Astrocyte (in vitro differentiated cells and primary cell): ENCODE measurements at regions not wholly inside any gene's neighbourhood (a gene's known extent, or its start where the extent isn't known, plus 50 kb on each side); places are given as distances from the start of the nearest gene placed in this dataset.
A peak's percentile ranks its signal among the peaks of the same experiment; 100 is the strongest.

Experiments used
- DNase-seq: peaks from one replicate; pipeline ENCODE4 v3.0.0-alpha.2; 2010; ENCODE audit warnings: low read depth
- FAIRE-seq: peaks from 2 replicates; lab custom pipeline; 2011; peaks lifted over from hg19 to GRCh38; lab: Jason Lieb, UNC
- H2AFZ ChIP-seq: 2 replicates; pipeline ENCODE4 v1.6.0; 2012; ENCODE audit warnings: low read depth, low read length, inconsistent platforms
- H3K27ac ChIP-seq: 2 replicates; pipeline ENCODE4 v1.5.1; 2011; ENCODE audit warnings: low read depth, low read length, inconsistent platforms
- H3K27me3 ChIP-seq: 2 replicates; pipeline ENCODE4 v1.6.0; 2011; ENCODE audit warnings: low read length, inconsistent platforms; ENCODE audit not compliant: insufficient read depth
- H3K36me3 ChIP-seq: 2 replicates; pipeline ENCODE4 v1.5.1; 2011; ENCODE audit warnings: low read length, inconsistent platforms; ENCODE audit not compliant: insufficient read depth
- H3K4me1 ChIP-seq: 2 replicates; pipeline ENCODE4 v1.5.1; 2011; ENCODE audit warnings: low read length, inconsistent platforms; ENCODE audit not compliant: insufficient read depth
- H3K4me2 ChIP-seq: 2 replicates; pipeline ENCODE4 v1.6.0; 2012; ENCODE audit warnings: low read length, inconsistent platforms
- H3K4me3 ChIP-seq: 2 replicates; pipeline ENCODE4 v1.5.1; 2011; ENCODE audit warnings: low read depth, mild to moderate bottlenecking, low read length, inconsistent platforms; ENCODE audit not compliant: insufficient read depth
- H3K79me2 ChIP-seq: 2 replicates; pipeline ENCODE4 v1.6.0; 2012; ENCODE audit warnings: mild to moderate bottlenecking, low read length, inconsistent platforms; ENCODE audit not compliant: insufficient read depth
- H3K9ac ChIP-seq: 2 replicates; pipeline ENCODE4 v1.6.0; 2012; ENCODE audit warnings: mild to moderate bottlenecking, low read length, inconsistent platforms
- H3K9me3 ChIP-seq: 2 replicates; pipeline ENCODE4 v1.5.1; 2012; ENCODE audit warnings: low read depth, mild to moderate bottlenecking, low read length, inconsistent platforms; ENCODE audit not compliant: insufficient read depth
- H4K20me1 ChIP-seq: 2 replicates; pipeline ENCODE4 v1.6.0; 2012; ENCODE audit warnings: low read length, inconsistent platforms; ENCODE audit not compliant: insufficient read depth
- H3K27ac Mint-ChIP-seq: one replicate; pipeline ENCODE4 v1.8.0; 2021; ENCODE audit warnings: mild to moderate bottlenecking, mixed read lengths; ENCODE audit not compliant: unreplicated experiment
- H3K27me3 Mint-ChIP-seq: one replicate; pipeline ENCODE4 v1.8.0; 2021; ENCODE audit warnings: low read depth, mixed read lengths; ENCODE audit not compliant: unreplicated experiment
- H3K36me3 Mint-ChIP-seq: one replicate; pipeline ENCODE4 v1.8.0; 2021; ENCODE audit warnings: low read depth, mixed read lengths; ENCODE audit not compliant: unreplicated experiment
- H3K4me1 Mint-ChIP-seq: one replicate; pipeline ENCODE4 v1.8.0; 2021; ENCODE audit warnings: low read depth, mixed read lengths; ENCODE audit not compliant: unreplicated experiment
- H3K4me3 Mint-ChIP-seq: one replicate; pipeline ENCODE4 v1.8.0; 2021; ENCODE audit warnings: mild to moderate bottlenecking, moderate library complexity, mixed read lengths; ENCODE audit not compliant: unreplicated experiment
- H3K9me3 Mint-ChIP-seq: one replicate; pipeline ENCODE4 v1.8.0; 2021; ENCODE audit warnings: mild to moderate bottlenecking, mixed read lengths; ENCODE audit not compliant: unreplicated experiment
- EZH2 ChIP-seq: IDR thresholded peaks from 2 replicates; pipeline ENCODE4 v1.6.1; 2012; ENCODE audit warnings: mild to moderate bottlenecking, low read length, inconsistent platforms; ENCODE audit not compliant: insufficient read depth
- TF ChIP-seq, protein P1 (sequence below): IDR thresholded peaks from 2 replicates; pipeline ENCODE4 v1.5.1; 2011; ENCODE audit warnings: low read depth, mild to moderate bottlenecking, inconsistent platforms, low read length, moderate library complexity; ENCODE audit not compliant: insufficient read depth

DNA sequence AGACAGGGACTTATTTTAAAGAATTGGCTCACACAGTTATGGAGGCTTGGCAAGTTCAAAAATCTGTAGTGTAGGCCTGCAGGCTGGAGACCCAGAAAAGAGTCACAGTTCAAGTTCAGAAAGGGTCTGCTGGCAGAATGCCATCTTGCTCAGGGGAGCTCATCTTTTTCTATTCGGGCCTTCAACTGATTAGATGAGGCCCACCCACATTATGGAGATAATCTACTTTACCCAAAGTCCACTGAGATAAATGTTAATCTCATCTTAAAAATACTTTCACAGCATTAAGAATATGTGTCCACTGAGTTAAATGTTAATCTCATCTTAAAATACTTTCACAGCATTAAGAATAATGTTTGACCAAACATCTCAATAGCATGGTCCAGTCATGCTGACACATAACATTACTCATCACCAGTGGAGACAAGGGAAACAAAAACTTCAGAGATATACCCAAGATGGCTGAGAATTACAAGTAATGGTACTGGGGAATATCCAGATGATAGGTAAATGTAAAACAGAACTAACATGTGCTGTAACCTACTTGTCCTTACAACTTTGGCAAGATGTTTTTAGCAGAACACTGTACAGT, 74.3 kb upstream of the STAC start:
- H3K4me1 Mint-ChIP-seq = no peaks in the 10 kb centered on the region
- H3K36me3 ChIP-seq = no peaks in the 10 kb centered on the region
- no peaks in the 10 kb centered on the region for H3K27me3 ChIP-seq
- H3K27me3 Mint-ChIP-seq = no peaks in the 10 kb centered on the region
- H3K4me3 ChIP-seq = no peak overlapping the region
- H3K4me3 Mint-ChIP-seq = no peak overlapping the region
- H4K20me1 ChIP-seq = no peaks in the 10 kb centered on the region
- H3K79me2 ChIP-seq = no peaks in the 10 kb centered on the region
- no peak overlapping the region for H3K27ac ChIP-seq
- H3K9ac ChIP-seq = no peak overlapping the region
- H3K9me3 ChIP-seq = no peaks in the 10 kb centered on the region
- no peak overlapping the region for H2AFZ ChIP-seq
- no peaks in the 10 kb centered on the region for H3K36me3 Mint-ChIP-seq
- H3K4me2 ChIP-seq = no peak overlapping the region
- peak; percentile 47 for FAIRE-seq
- H3K27ac Mint-ChIP-seq = no peak overlapping the region
- DNase-seq = peak; percentile 19
- no peak for TF ChIP-seq EZH2
- TF ChIP-seq, protein P1, sequence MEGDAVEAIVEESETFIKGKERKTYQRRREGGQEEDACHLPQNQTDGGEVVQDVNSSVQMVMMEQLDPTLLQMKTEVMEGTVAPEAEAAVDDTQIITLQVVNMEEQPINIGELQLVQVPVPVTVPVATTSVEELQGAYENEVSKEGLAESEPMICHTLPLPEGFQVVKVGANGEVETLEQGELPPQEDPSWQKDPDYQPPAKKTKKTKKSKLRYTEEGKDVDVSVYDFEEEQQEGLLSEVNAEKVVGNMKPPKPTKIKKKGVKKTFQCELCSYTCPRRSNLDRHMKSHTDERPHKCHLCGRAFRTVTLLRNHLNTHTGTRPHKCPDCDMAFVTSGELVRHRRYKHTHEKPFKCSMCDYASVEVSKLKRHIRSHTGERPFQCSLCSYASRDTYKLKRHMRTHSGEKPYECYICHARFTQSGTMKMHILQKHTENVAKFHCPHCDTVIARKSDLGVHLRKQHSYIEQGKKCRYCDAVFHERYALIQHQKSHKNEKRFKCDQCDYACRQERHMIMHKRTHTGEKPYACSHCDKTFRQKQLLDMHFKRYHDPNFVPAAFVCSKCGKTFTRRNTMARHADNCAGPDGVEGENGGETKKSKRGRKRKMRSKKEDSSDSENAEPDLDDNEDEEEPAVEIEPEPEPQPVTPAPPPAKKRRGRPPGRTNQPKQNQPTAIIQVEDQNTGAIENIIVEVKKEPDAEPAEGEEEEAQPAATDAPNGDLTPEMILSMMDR = no peak
- no peaks in the 10 kb centered on the region for H3K9me3 Mint-ChIP-seq
- no peaks in the 10 kb centered on the region for H3K4me1 ChIP-seq

DNA sequence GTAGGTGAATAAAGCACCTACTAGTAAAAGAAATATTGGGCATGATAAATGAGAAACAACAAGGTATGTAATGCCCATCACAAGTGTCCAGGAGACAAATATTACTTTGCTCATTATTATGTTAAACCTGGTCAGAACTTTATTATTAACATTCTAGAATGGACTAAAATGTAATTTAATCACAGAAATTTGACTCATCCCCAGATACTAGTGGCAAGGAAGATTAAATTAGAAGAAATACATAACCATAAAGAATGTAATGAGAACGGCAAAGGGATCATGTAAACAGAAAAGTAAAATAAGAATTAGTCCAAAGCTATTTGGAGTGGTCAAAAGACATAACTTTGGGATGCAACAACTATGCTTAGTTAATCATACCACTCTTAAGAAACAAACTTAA, 71.2 kb upstream of the STAC start:
- Histone ChIP-seq H4K20me1 (no peaks in the 10 kb centered on the region), H2AFZ (no peak overlapping the region), H3K27ac (no peak overlapping the region), H3K9ac (no peak overlapping the region), H3K79me2 (no peaks in the 10 kb centered on the region), H3K4me2 (no peak overlapping the region), H3K4me1 (no peaks in the 10 kb centered on the region), H3K36me3 (no peaks in the 10 kb centered on the region), H3K27me3 (no peaks in the 10 kb centered on the region), H3K9me3 (no peaks in the 10 kb centered on the region), H3K4me3 (no peak overlapping the region)
- no peaks in the 10 kb centered on the region for H3K27me3 Mint-ChIP-seq
- H3K9me3 Mint-ChIP-seq = no peaks in the 10 kb centered on the region
- FAIRE-seq = no peak
- no peaks in the 10 kb centered on the region for H3K4me1 Mint-ChIP-seq
- H3K27ac Mint-ChIP-seq = no peak overlapping the region
- no peak for DNase-seq
- H3K36me3 Mint-ChIP-seq = no peaks in the 10 kb centered on the region
- TF ChIP-seq, protein P1 = no peak
- no peak for TF ChIP-seq EZH2
- H3K4me3 Mint-ChIP-seq = no peak overlapping the region

DNA sequence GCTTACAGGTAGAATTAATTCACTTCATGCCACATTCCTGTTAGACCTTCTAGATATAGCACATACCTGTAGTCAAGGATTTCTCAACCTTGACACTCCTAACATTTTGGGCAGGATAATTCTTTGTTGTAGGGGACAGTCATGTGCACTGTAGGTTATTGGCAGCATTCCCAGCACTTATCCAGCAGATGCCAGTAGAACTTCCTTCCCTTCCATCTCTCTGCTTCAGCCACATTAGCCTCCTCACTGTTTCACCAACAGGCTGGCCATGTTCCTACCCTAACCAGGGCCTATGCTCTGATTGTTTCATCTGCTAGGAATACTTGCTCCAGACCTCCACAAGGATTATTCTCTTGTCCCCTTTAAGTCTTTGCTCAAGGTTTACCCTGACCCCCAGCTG, 68.0 kb upstream of the STAC start:
- H2AFZ ChIP-seq = no peak overlapping the region
- no peaks in the 10 kb centered on the region for H3K9me3 ChIP-seq
- H3K4me3 ChIP-seq = no peak overlapping the region
- H3K36me3 Mint-ChIP-seq = no peaks in the 10 kb centered on the region
- H3K27ac ChIP-seq = no peak overlapping the region
- no peaks in the 10 kb centered on the region for H3K4me1 ChIP-seq
- no peak overlapping the region for H3K4me3 Mint-ChIP-seq
- H3K27me3 Mint-ChIP-seq = no peaks in the 10 kb centered on the region
- H4K20me1 ChIP-seq = no peaks in the 10 kb centered on the region
- no peaks in the 10 kb centered on the region for H3K79me2 ChIP-seq
- H3K9ac ChIP-seq = no peak overlapping the region
- FAIRE-seq = no peak
- no peaks in the 10 kb centered on the region for H3K9me3 Mint-ChIP-seq
- H3K27ac Mint-ChIP-seq = no peak overlapping the region
- TF ChIP-seq, protein P1 = no peak
- no peak for TF ChIP-seq EZH2
- DNase-seq = no peak
- no peaks in the 10 kb centered on the region for H3K27me3 ChIP-seq
- no peak overlapping the region for H3K4me2 ChIP-seq
- no peaks in the 10 kb centered on the region for H3K4me1 Mint-ChIP-seq
- H3K36me3 ChIP-seq = no peaks in the 10 kb centered on the region
